GM12892 (cell line): ENCODE measurements at regions not wholly inside any gene's neighbourhood (a gene's known extent, or its start where the extent isn't known, plus 50 kb on each side); places are given as distances from the start of the nearest gene placed in this dataset.

ENCODE experiments used
- POLR2A ChIP-seq: IDR thresholded peaks from 2 replicates; pipeline ENCODE4 v1.6.1; 2011; ENCODE audit warnings: low read depth, low read length, control low read depth
- TAF1 ChIP-seq: IDR thresholded peaks from 2 replicates; pipeline ENCODE4 v1.6.1; 2011; ENCODE audit warnings: low read depth, mild to moderate bottlenecking, control low read depth, low read length, borderline replicate concordance

- TF ChIP-seq POLR2A (no peak), TAF1 (no peak)
These were observed 83.2 kb upstream of the ADRA1B start for GRCh38 chr5:159833088-159833487.
